ENCODE measurements at regions not wholly inside any gene's neighbourhood (a gene's known extent, or its start where the extent isn't known, plus 50 kb on each side); places are given as distances from the start of the nearest gene placed in this dataset.
"Not testable (repeated sequence)": the region's sequence is repeated elsewhere in the genome, so short reads cannot be mapped to it uniquely, and the experiment has no call there.

GRCh38 chr15:95076678-95076990, 845.3 kb downstream of the MCTP2 start:
- H3K4me3 ChIP-seq (ENCODE audit: low read length, poor library complexity, severe bottlenecking) = no peak overlapping the region
- H3K79me2 ChIP-seq (ENCODE audit: insufficient read depth, low read length) = no peaks in the 10 kb centered on the region
- no peak overlapping the region for H3K9ac ChIP-seq (ENCODE audit: low read depth, low read length, poor library complexity, severe bottlenecking)
- no peak overlapping the region for H2AFZ ChIP-seq (ENCODE audit: low read length)
- H3K36me3 ChIP-seq (ENCODE audit: insufficient read depth, low read length) = no peaks in the 10 kb centered on the region
- no peaks in the 10 kb centered on the region for H3K4me1 ChIP-seq (ENCODE audit: insufficient read depth, low read length, poor library complexity, severe bottlenecking)
- H3K9me2 ChIP-seq (replicated peaks; ENCODE audit: low read depth, low read length) = no peaks in the 10 kb centered on the region
- H3K4me2 ChIP-seq (ENCODE audit: low read depth, low read length, poor library complexity, severe bottlenecking) = no peak overlapping the region
- H4K20me1 ChIP-seq (ENCODE audit: insufficient read depth, low read length, poor library complexity, severe bottlenecking) = no peaks in the 10 kb centered on the region
- no peaks in the 10 kb centered on the region for H3F3A ChIP-seq (ENCODE audit: low read depth)
- H3K9me3 ChIP-seq (ENCODE audit: insufficient read depth, low read depth, low read length) = no peaks in the 10 kb centered on the region
- TF ChIP-seq EZH2phosphoT487 (IDR thresholded peaks at IDR 0.05; ENCODE audit: borderline replicate concordance) = no peak
- TF ChIP-seq, protein P1, sequence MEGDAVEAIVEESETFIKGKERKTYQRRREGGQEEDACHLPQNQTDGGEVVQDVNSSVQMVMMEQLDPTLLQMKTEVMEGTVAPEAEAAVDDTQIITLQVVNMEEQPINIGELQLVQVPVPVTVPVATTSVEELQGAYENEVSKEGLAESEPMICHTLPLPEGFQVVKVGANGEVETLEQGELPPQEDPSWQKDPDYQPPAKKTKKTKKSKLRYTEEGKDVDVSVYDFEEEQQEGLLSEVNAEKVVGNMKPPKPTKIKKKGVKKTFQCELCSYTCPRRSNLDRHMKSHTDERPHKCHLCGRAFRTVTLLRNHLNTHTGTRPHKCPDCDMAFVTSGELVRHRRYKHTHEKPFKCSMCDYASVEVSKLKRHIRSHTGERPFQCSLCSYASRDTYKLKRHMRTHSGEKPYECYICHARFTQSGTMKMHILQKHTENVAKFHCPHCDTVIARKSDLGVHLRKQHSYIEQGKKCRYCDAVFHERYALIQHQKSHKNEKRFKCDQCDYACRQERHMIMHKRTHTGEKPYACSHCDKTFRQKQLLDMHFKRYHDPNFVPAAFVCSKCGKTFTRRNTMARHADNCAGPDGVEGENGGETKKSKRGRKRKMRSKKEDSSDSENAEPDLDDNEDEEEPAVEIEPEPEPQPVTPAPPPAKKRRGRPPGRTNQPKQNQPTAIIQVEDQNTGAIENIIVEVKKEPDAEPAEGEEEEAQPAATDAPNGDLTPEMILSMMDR (conservative IDR thresholded peaks at IDR 0.05; ENCODE audit: low read length) = no peak
- no peaks in the 10 kb centered on the region for H3K27me3 ChIP-seq (ENCODE audit: insufficient read depth, low read length, poor library complexity, severe bottlenecking)

GRCh38 chr15:95078003-95078402, 846.6 kb downstream of the MCTP2 start:
- Histone ChIP-seq H4K20me1 (ENCODE audit: insufficient read depth, low read length, poor library complexity, severe bottlenecking) (no peaks in the 10 kb centered on the region), H3K4me3 (ENCODE audit: low read length, poor library complexity, severe bottlenecking) (no peak overlapping the region), H3K9me2 (replicated peaks; ENCODE audit: low read depth, low read length) (no peaks in the 10 kb centered on the region), H3F3A (ENCODE audit: low read depth) (no peaks in the 10 kb centered on the region), H3K4me2 (ENCODE audit: low read depth, low read length, poor library complexity, severe bottlenecking) (no peak overlapping the region), H2AFZ (ENCODE audit: low read length) (no peak overlapping the region), H3K79me2 (ENCODE audit: insufficient read depth, low read length) (no peaks in the 10 kb centered on the region), H3K27me3 (ENCODE audit: insufficient read depth, low read length, poor library complexity, severe bottlenecking) (no peaks in the 10 kb centered on the region), H3K4me1 (ENCODE audit: insufficient read depth, low read length, poor library complexity, severe bottlenecking) (no peaks in the 10 kb centered on the region), H3K36me3 (ENCODE audit: insufficient read depth, low read length) (no peaks in the 10 kb centered on the region), H3K9me3 (ENCODE audit: insufficient read depth, low read depth, low read length) (no peaks in the 10 kb centered on the region), H3K9ac (ENCODE audit: low read depth, low read length, poor library complexity, severe bottlenecking) (no peak overlapping the region)
- no peak for TF ChIP-seq EZH2phosphoT487 (IDR thresholded peaks at IDR 0.05; ENCODE audit: borderline replicate concordance)
- TF ChIP-seq, protein P1 (conservative IDR thresholded peaks at IDR 0.05; ENCODE audit: low read length) = no peak

GRCh38 chr15:95080228-95080627, 848.9 kb downstream of the MCTP2 start:
- H3K9me2 ChIP-seq (replicated peaks; ENCODE audit: low read depth, low read length); H3K79me2 ChIP-seq (ENCODE audit: insufficient read depth, low read length); H4K20me1 ChIP-seq (ENCODE audit: insufficient read depth, low read length, poor library complexity, severe bottlenecking); H3K4me1 ChIP-seq (ENCODE audit: insufficient read depth, low read length, poor library complexity, severe bottlenecking); H3K36me3 ChIP-seq (ENCODE audit: insufficient read depth, low read length); H3K4me3 ChIP-seq (ENCODE audit: low read length, poor library complexity, severe bottlenecking); H3F3A ChIP-seq (ENCODE audit: low read depth); H3K4me2 ChIP-seq (ENCODE audit: low read depth, low read length, poor library complexity, severe bottlenecking); H3K9ac ChIP-seq (ENCODE audit: low read depth, low read length, poor library complexity, severe bottlenecking); H2AFZ ChIP-seq (ENCODE audit: low read length); H3K9me3 ChIP-seq (ENCODE audit: insufficient read depth, low read depth, low read length); H3K27me3 ChIP-seq (ENCODE audit: insufficient read depth, low read length, poor library complexity, severe bottlenecking): not testable (repeated sequence)

DNA sequence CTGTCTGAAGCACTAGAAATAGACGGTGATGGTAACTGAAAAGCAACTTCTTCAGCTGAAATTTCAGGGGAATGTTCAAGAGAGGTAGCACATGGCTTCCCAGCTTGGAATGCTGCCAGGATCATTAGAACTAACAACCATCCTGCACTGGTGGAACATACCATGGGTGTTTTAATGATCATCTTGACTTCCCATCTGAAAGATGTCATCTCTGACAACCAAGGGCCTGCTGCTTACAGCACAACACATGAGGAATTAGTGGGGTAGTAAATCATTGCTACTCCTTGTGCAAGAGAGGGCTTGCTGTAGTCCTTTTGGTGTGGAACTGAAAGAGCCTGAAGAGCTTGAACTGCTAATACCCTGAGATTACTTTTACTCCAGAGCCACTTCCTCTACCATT, 853.7 kb downstream of the MCTP2 start:
- no peaks in the 10 kb centered on the region for H3K9me3 ChIP-seq (ENCODE audit: insufficient read depth, low read depth, low read length)
- H3K9ac ChIP-seq (ENCODE audit: low read depth, low read length, poor library complexity, severe bottlenecking) = no peak overlapping the region
- no peak overlapping the region for H3K4me2 ChIP-seq (ENCODE audit: low read depth, low read length, poor library complexity, severe bottlenecking)
- H3F3A ChIP-seq (ENCODE audit: low read depth) = no peaks in the 10 kb centered on the region
- H3K27me3 ChIP-seq (ENCODE audit: insufficient read depth, low read length, poor library complexity, severe bottlenecking) = no peaks in the 10 kb centered on the region
- H2AFZ ChIP-seq (ENCODE audit: low read length) = no peak overlapping the region
- H3K9me2 ChIP-seq (replicated peaks; ENCODE audit: low read depth, low read length) = no peaks in the 10 kb centered on the region
- H4K20me1 ChIP-seq (ENCODE audit: insufficient read depth, low read length, poor library complexity, severe bottlenecking) = no peaks in the 10 kb centered on the region
- no peaks in the 10 kb centered on the region for H3K79me2 ChIP-seq (ENCODE audit: insufficient read depth, low read length)
- no peaks in the 10 kb centered on the region for H3K4me1 ChIP-seq (ENCODE audit: insufficient read depth, low read length, poor library complexity, severe bottlenecking)
- H3K4me3 ChIP-seq (ENCODE audit: low read length, poor library complexity, severe bottlenecking) = no peak overlapping the region
- no peak for TF ChIP-seq EZH2phosphoT487 (IDR thresholded peaks at IDR 0.05; ENCODE audit: borderline replicate concordance)
- TF ChIP-seq, protein P1 (conservative IDR thresholded peaks at IDR 0.05; ENCODE audit: low read length) = no peak
- no peaks in the 10 kb centered on the region for H3K36me3 ChIP-seq (ENCODE audit: insufficient read depth, low read length)
